Jurkat, Clone E6-1 (cell line): ENCODE measurements at regions not wholly inside any gene's neighbourhood (a gene's known extent, or its start where the extent isn't known, plus 50 kb on each side); places are given as distances from the start of the nearest gene placed in this dataset.

Experiments
- DNase-seq: peaks from one replicate; pipeline ENCODE4 v3.0.0-alpha.2; 2011; ENCODE audit warnings: low read depth, low spot score
- H3K4me3 ChIP-seq: 2 replicates; pipeline ENCODE4 v1.5.1; 2011; ENCODE audit warnings: mild to moderate bottlenecking, low read length, control low read depth, moderate library complexity

GRCh38 chr4:136329042-136329662 lies 1203.1 kb downstream of the PCDH18 start:
- peak; percentile 3 for DNase-seq
- H3K4me3 ChIP-seq = no peak overlapping the region

DNA sequence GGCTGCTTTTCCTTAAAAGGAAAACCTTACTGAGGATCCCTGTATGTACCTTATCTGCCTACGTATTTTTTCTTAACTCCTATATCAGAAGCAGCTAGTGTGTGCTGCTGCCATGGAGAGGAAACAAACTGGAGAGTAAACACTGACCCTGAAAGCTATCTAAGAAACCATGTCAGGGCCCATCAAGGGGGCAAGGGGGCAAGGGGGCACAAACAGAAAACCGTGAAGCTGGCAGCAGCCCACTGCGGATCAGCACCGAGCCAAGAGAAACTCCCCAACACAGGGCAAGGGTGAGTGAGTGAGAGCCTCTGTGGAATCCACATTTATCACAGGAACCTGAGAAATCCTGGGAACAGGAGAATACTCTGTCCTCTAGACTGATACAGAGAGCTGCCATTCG lies 1204.2 kb downstream of the PCDH18 start:
- no peak for DNase-seq
- H3K4me3 ChIP-seq = no peak overlapping the region

GRCh38 chr4:136320465-136320813 lies 1211.9 kb downstream of the PCDH18 start:
- no peak for DNase-seq

GRCh38 chr4:136319789-136320464 lies 1212.4 kb downstream of the PCDH18 start:
- H3K4me3 ChIP-seq = no peak overlapping the region
- DNase-seq = no peak

More at GRCh38 chr4:136320465-136320813, 1211.9 kb downstream of the PCDH18 start:
- H3K4me3 ChIP-seq = no peak overlapping the region

- DNase-seq = no peak
- H3K4me3 ChIP-seq = no peak overlapping the region
These were observed 1215.3 kb downstream of the PCDH18 start for GRCh38 chr4:136316961-136317360.

DNA sequence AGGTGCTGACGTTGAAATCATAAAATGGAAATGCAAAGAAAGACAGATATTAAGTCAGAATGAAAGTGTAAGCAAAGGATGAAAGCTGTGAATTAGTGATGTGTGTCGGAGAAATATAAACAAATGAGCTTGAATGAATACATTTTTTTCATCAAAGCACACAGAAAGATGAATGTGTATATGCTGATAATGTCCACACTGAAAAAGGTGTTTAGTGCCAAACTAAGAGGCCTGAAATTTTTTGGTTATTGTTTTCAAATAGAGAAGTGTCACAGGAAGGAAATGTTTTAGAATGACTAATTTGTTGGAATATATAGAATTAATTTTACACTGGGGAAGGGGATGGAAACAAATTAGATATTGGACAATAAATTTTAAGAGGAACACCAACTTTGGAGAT lies 1217.6 kb downstream of the PCDH18 start:
- DNase-seq = no peak
- H3K4me3 ChIP-seq = no peak overlapping the region

DNA sequence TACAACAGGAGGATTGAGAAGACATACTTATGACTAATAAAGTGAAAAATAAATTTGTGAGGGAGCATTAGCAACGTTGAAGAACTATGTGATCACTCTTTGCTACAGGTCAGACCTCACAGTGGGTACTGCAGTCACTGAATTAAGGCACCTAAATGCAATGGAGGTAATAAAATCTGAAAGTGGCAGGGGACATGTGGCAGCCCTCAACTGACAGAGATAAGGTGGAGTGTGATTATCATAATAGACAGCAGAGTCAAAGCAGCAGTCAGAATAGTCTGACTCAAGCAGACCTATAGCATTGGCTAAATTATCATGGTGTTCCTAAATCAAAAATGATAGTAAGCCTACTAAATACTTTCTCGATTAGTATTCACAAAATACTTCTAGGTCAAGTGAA lies 1220.5 kb downstream of the PCDH18 start:
- no peak overlapping the region for H3K4me3 ChIP-seq
- no peak for DNase-seq

GRCh38 chr4:136307765-136308164 lies 1224.5 kb downstream of the PCDH18 start:
- no peak for DNase-seq
- no peak overlapping the region for H3K4me3 ChIP-seq

DNA sequence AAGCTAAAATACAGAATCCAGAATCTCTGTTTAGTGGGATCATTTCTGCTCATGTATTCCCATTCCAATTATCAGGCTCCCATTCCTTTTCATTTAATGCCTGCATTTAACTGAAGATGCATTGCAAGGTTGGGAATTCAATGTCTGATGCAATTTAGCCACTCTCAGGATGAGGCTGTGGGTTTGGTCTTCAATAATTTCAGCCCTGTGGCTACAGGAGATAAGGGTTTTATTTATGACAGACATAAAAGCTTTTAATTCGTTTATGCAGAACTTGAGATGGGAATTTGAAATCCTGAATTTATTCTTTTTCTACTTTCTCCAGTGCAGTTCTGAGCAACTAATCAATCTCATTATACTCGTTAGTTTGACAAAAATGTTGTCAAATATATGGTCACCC lies 1225.9 kb downstream of the PCDH18 start:
- DNase-seq = no peak
- H3K4me3 ChIP-seq = no peak overlapping the region

- DNase-seq = no peak
- no peak overlapping the region for H3K4me3 ChIP-seq
These were observed 1229.7 kb downstream of the PCDH18 start for GRCh38 chr4:136302566-136302965.

DNA sequence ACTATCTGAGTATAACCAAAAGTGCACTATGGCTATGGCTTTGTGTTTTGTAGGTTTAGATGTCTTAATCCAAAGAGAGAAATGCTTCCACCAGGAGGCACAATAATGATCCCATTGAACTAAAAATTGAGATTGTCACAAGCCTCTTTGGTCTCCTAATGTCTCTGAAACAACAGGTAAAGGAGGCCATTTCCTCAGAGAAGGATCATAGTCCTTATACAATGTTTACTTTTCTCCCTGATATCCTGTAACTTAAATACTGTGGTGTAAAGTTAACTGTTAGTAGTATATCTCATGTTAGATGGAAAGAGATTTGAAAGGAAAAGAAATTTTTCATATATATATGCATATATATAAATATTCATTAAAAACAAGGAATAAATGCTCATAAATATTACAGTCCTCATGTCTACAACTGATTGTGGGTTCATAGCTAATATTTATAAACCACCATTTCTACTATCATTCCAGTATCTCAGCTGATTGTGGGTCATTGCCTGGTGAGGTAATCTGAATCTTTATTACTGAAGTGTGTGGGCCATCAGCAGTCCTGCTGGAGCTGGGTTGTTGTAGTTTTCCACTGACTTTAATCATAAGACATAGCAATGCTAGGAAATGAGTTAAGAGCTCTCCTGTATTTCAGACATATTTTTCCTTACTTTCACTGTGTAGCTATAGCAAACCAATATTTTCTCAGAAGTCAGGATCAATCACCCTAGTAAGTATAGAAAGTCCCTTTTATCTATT lies 1230.4 kb downstream of the PCDH18 start:
- no peak for DNase-seq

GRCh38 chr4:136283977-136284376 lies 1248.3 kb downstream of the PCDH18 start:
- no peak overlapping the region for H3K4me3 ChIP-seq
- DNase-seq = no peak

More for the DNA sequence above, 1230.4 kb downstream of the PCDH18 start:
- no peak overlapping the region for H3K4me3 ChIP-seq

DNA sequence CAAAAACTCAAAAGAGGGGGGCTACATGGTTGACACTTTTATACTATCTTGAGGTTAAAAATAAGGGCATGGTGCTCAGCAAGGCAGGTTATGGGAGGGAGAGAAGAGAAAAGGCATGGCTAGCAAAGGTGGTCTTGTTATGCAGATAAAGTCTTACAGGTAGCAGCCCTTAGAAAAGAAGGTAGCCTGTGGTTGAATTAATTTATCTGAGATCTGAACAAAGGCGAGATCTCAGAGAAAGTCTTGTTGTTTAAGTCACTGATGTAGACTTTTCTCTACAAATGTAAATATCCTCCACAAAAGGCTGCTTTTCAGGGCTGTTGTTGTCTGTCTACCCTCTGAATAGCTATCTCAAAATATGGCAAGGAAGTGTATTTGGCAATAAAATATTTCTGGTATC lies 1250.4 kb downstream of the PCDH18 start:
- DNase-seq = no peak
- no peak overlapping the region for H3K4me3 ChIP-seq

DNA sequence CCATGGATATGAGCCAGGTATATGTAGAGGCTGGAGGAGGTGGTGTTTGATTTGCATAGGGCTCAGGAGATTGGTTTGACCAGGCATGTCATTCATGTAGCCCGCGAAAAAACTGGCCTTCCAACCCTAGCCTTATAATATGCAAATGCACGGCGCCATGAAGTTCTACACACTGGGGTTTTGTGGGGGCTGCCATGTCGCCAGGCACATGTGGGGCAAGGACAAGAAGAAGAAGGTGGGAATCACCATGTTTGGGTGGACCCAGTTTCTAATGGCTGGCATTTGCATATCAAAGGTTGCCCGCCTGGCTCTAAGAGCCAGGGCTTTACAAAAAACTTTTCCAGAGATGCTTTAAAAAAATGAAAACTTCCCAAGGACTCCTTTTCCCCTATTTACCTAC lies 1251.0 kb downstream of the PCDH18 start:
- H3K4me3 ChIP-seq = no peak overlapping the region

GRCh38 chr4:136277741-136278140 lies 1254.6 kb downstream of the PCDH18 start:
- H3K4me3 ChIP-seq = no peak overlapping the region
- no peak for DNase-seq

More for the DNA sequence above, 1251.0 kb downstream of the PCDH18 start:
- no peak for DNase-seq

DNA sequence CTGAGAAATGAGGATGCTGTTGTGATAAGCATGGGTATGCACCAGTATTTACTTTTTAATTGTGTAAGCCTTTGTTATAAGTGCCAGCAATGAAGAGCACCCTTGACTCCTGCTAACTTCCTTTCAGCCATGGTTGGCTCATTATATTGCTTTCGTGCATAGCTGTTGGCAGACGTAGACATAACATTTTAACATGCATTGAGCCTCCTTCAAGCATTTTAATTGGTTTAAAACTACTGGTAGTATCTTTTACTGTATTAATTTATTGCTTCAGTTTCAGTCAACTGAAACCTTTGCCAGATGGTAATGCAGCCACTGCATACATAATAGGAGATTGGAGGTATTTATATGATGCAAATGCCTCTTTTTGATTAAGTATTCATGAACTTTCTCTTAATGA lies 1285.4 kb downstream of the PCDH18 start:
- H3K4me3 ChIP-seq = no peak overlapping the region
- no peak for DNase-seq

DNA sequence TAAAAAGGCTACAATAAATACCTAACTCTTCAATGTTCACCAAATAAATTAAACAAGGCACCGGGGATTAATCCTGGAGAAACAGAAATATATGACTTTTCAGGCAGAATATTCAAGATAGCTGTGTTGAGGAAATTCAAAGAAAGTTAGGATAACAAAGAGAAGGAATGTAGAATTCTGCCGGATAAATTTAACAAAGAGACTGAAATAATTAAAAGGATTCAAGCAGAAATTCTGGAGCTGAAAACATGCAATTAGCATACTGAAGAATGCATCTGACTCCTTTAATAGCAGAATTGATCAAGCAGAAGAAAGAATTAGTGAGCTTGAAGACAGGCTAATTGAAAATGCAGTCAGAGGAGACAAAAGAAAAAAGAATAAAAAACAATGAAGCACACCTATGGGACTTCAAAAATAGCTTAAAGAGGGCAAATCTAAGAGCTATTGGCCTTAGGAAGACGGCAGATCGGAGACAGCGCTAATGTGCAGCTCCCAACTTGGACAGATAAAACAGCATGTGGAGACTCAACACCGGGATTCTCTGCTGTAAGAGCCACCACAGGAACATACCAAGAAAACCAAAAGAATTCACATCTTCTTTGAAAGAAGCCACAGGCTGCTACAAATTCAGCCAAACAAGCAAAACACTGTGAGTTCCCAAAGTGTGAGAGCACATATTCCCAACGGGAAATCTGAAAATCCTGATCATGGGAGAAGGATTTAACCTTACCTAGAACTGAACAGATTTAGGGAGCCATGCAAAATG lies 1290.9 kb downstream of the PCDH18 start:
- no peak for DNase-seq

DNA sequence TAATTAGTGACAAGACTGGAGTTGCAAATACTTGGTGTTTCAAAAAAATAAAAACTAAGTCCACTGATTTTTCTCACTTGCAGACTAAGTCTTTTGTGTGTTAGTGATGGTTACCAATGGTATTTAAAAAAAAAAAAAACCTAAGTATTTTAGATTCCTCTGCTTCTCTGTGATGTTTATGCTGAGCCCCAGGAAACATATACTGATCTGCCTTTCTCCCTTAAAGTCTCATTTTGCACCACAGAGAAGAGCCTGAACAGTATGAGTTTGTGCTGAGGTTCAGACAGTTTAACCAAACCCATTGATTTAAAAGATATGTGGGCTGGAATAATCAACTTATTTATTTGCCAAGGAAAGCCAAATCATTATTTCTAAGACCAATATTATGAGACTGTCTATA lies 1305.0 kb downstream of the PCDH18 start:
- H3K4me3 ChIP-seq = no peak overlapping the region
- DNase-seq = no peak

More for the DNA sequence above, 1290.9 kb downstream of the PCDH18 start:
- H3K4me3 ChIP-seq = no peak overlapping the region

GRCh38 chr4:136219592-136220125 lies 1312.6 kb downstream of the PCDH18 start:
- no peak for DNase-seq
- no peak overlapping the region for H3K4me3 ChIP-seq
